WTC11 (cell line): ENCODE measurements at regions not wholly inside any gene's neighbourhood (a gene's known extent, or its start where the extent isn't known, plus 50 kb on each side); places are given as distances from the start of the nearest gene placed in this dataset.

Experiments
- ATAC-seq: fragments of 200-7000 bp; cut with Tn5 transposase; 2 replicates; pipeline ENCODE4 v1.10.0; 2021; ENCODE audit warnings: mild to moderate bottlenecking, moderate library complexity
- CTCF ChIA-PET: fragments of 300-600 bp; sonication (Branson Sonifier 250); formaldehyde crosslinking; loops from one replicate; lab custom pipeline; 2021; ENCODE audit warnings: antibody characterized with exemption; lab: Charles Lee
- POLR2A ChIA-PET: fragments of 350-600 bp; sonication (Branson Sonifier 250); formaldehyde crosslinking; loops from one replicate; lab custom pipeline; 2021; ENCODE audit warnings: antibody characterized with exemption; lab: Charles Lee
- DNase-seq: peaks from one replicate; pipeline ENCODE4 v3.0.0; 2021; ENCODE audit warnings: low spot score
- H3K27ac Mint-ChIP-seq: 2 replicates; pipeline ENCODE4 v1.8.0; 2021; ENCODE audit warnings: mixed read lengths
- H3K27me3 Mint-ChIP-seq: 2 replicates; pipeline ENCODE4 v1.8.0; 2021; ENCODE audit warnings: low read depth, mild to moderate bottlenecking, moderate library complexity, mixed read lengths
- H3K36me3 Mint-ChIP-seq: 2 replicates; pipeline ENCODE4 v1.8.0; 2021; ENCODE audit warnings: mixed read lengths
- H3K4me1 Mint-ChIP-seq: 2 replicates; pipeline ENCODE4 v1.8.0; 2022; ENCODE audit warnings: mixed read lengths
- H3K4me3 Mint-ChIP-seq: 2 replicates; pipeline ENCODE4 v1.8.0; 2021; ENCODE audit warnings: mild to moderate bottlenecking, moderate library complexity, mixed read lengths
- H3K9me3 Mint-ChIP-seq: 2 replicates; pipeline ENCODE4 v1.8.0; 2021; ENCODE audit warnings: mixed read lengths
- AFF4 ChIP-seq: sonication (generic); formaldehyde crosslinking; IDR thresholded peaks from 2 replicates; pipeline ENCODE4 v1.8.1; 2023; ENCODE audit warnings: mild to moderate bottlenecking, missing genetic modification reagents, borderline replicate concordance
- ARID4B ChIP-seq: sonication (generic); formaldehyde crosslinking; IDR thresholded peaks from 2 replicates; pipeline ENCODE4 v1.8.0; 2023; ENCODE audit warnings: missing genetic modification reagents, mild to moderate bottlenecking, borderline replicate concordance
- CBFB ChIP-seq: sonication (generic); formaldehyde crosslinking; IDR thresholded peaks from 2 replicates; pipeline ENCODE4 v1.8.1; 2022; ENCODE audit warnings: mild to moderate bottlenecking, low read depth, missing genetic modification reagents
- CREM ChIP-seq: sonication (generic); formaldehyde crosslinking; IDR thresholded peaks from 2 replicates; pipeline ENCODE4 v1.8.1; 2022; ENCODE audit warnings: mild to moderate bottlenecking, missing genetic modification reagents, moderate library complexity
- CTCF ChIP-seq: fragments of 200-600 bp; IDR thresholded peaks from 2 replicates; pipeline ENCODE4 v1.8.0; 2022; ENCODE audit warnings: antibody characterized with exemption
- FOXJ3 ChIP-seq: sonication (generic); formaldehyde crosslinking; IDR thresholded peaks from 2 replicates; pipeline ENCODE4 v1.9.0; 2021; ENCODE audit warnings: missing genetic modification reagents, mild to moderate bottlenecking, borderline replicate concordance
- MXD4 ChIP-seq: fragments of 250-450 bp; sonication (Bioruptor Pico); IDR thresholded peaks from 2 replicates; pipeline ENCODE4 v1.8.0; 2021; ENCODE audit warnings: mild to moderate bottlenecking, moderate library complexity, borderline replicate concordance
- NFE2L1 ChIP-seq: sonication (generic); formaldehyde crosslinking; IDR thresholded peaks from 2 replicates; pipeline ENCODE4 v1.8.1; 2023; ENCODE audit warnings: missing genetic modification reagents
- SMAD3 ChIP-seq: sonication (generic); formaldehyde crosslinking; IDR thresholded peaks from 2 replicates; pipeline ENCODE4 v1.8.0; 2022; ENCODE audit warnings: missing genetic modification reagents, mild to moderate bottlenecking, borderline replicate concordance
- SP1 ChIP-seq: sonication (generic); formaldehyde crosslinking; conservative IDR thresholded peaks from 2 replicates; pipeline ENCODE4 v1.8.1; 2022; ENCODE audit warnings: missing genetic modification reagents
- STAT6 ChIP-seq: sonication (generic); formaldehyde crosslinking; conservative IDR thresholded peaks from 2 replicates; pipeline ENCODE4 v1.8.1; 2023; ENCODE audit warnings: mild to moderate bottlenecking, low read depth, missing genetic modification reagents, moderate library complexity
- TEAD4 ChIP-seq: sonication (generic); formaldehyde crosslinking; IDR thresholded peaks from 2 replicates; pipeline ENCODE4 v1.8.0; 2022; ENCODE audit warnings: mild to moderate bottlenecking, missing genetic modification reagents
- TP53 ChIP-seq: sonication (generic); formaldehyde crosslinking; IDR thresholded peaks from 2 replicates; pipeline ENCODE4 v1.8.1; 2023; ENCODE audit warnings: mild to moderate bottlenecking, missing genetic modification reagents
- ZBTB21 ChIP-seq: sonication (generic); formaldehyde crosslinking; IDR thresholded peaks from 2 replicates; pipeline ENCODE4 v1.8.1; 2023; ENCODE audit warnings: mild to moderate bottlenecking, missing genetic modification reagents, borderline replicate concordance
- ZMAT4 ChIP-seq: fragments of 250-450 bp; sonication (Bioruptor Pico); IDR thresholded peaks from 2 replicates; pipeline ENCODE4 v1.9.0; 2021; ENCODE audit warnings: mild to moderate bottlenecking
- ZNF232 ChIP-seq: sonication (generic); formaldehyde crosslinking; IDR thresholded peaks from 2 replicates; pipeline ENCODE4 v1.8.0; 2022; ENCODE audit warnings: mild to moderate bottlenecking, missing genetic modification reagents
- ZNF263 ChIP-seq: sonication (generic); formaldehyde crosslinking; IDR thresholded peaks from 2 replicates; pipeline ENCODE4 v1.8.1; 2022; ENCODE audit warnings: low read depth, mild to moderate bottlenecking, moderate library complexity, missing genetic modification reagents

GRCh38 chr3:80297720-80298119 is 529.9 kb upstream of the ROBO1 start (continued):
- TF ChIP-seq SMAD3 (CRISPR knock-in tag): no peak

GRCh38 chr3:80285388-80285787 is 517.6 kb upstream of the ROBO1 start:
- Mint-ChIP-seq H3K27ac (peak overlapping the region; percentile 62), H3K4me3 (no peak overlapping the region), H3K9me3 (peaks cover 5% of the 10 kb centered on the region), H3K4me1 (peaks cover 5% of the 10 kb centered on the region), H3K36me3 (no peaks in the 10 kb centered on the region), H3K27me3 (no peaks in the 10 kb centered on the region)
- TF ChIP-seq MXD4 (no peak), TEAD4 (no peak), CREM (CRISPR knock-in tag) (no peak), ZNF232 (CRISPR knock-in tag) (no peak), ZNF263 (CRISPR knock-in tag) (no peak), SP1 (CRISPR knock-in tag) (no peak), CBFB (CRISPR knock-in tag) (no peak), TP53 (CRISPR knock-in tag) (no peak), ZBTB21 (CRISPR knock-in tag) (no peak), ARID4B (CRISPR knock-in tag) (no peak), STAT6 (no peak), FOXJ3 (CRISPR knock-in tag) (no peak)
- ChIA-PET POLR2A (no interaction called here), CTCF (no interaction called here)
- no peak for ATAC-seq
- no peak for DNase-seq

- H3K27ac Mint-ChIP-seq: no peak overlapping the region
- TF ChIP-seq ZMAT4 (CRISPR knock-in tag): no peak
- no peak for TF ChIP-seq CTCF
- TF ChIP-seq NFE2L1 (CRISPR knock-in tag): no peak
- TF ChIP-seq AFF4: no peak
- POLR2A ChIA-PET: no interaction called here
- H3K4me3 Mint-ChIP-seq: no peak overlapping the region
- H3K36me3 Mint-ChIP-seq: no peaks in the 10 kb centered on the region
- H3K4me1 Mint-ChIP-seq: peaks cover 5% of the 10 kb centered on the region
- DNase-seq (no peak), ATAC-seq (no peak)
- CTCF ChIA-PET: no interaction called here
- H3K27me3 Mint-ChIP-seq: no peaks in the 10 kb centered on the region
- peaks cover 5% of the 10 kb centered on the region for H3K9me3 Mint-ChIP-seq
Observed at GRCh38 chr3:80283783-80284182, 516.0 kb upstream of the ROBO1 start.
